ENCODE measurements at regions not wholly inside any gene's neighbourhood (a gene's known extent, or its start where the extent isn't known, plus 50 kb on each side); places are given as distances from the start of the nearest gene placed in this dataset.

DNA sequence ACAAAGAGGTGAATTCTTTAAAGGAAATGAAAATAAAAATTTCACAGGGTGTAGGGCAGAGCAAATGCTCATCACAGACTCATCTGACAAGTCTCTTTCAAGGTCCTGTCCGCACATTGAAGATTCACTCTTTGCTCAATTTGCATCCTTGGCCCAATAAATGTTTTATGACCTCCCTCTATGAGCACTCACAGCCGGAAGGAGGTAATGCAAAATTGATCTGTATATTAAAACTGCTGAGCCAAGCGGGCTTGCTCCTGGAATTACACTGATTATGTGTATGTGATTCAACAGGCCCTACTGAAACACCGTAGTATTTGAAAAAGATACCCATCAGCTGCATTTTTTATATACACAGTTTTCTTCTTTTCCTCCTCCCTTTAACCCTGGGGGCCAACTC is 246.8 kb downstream of the IZUMO3 start:
- TF ChIP-seq, protein P1, sequence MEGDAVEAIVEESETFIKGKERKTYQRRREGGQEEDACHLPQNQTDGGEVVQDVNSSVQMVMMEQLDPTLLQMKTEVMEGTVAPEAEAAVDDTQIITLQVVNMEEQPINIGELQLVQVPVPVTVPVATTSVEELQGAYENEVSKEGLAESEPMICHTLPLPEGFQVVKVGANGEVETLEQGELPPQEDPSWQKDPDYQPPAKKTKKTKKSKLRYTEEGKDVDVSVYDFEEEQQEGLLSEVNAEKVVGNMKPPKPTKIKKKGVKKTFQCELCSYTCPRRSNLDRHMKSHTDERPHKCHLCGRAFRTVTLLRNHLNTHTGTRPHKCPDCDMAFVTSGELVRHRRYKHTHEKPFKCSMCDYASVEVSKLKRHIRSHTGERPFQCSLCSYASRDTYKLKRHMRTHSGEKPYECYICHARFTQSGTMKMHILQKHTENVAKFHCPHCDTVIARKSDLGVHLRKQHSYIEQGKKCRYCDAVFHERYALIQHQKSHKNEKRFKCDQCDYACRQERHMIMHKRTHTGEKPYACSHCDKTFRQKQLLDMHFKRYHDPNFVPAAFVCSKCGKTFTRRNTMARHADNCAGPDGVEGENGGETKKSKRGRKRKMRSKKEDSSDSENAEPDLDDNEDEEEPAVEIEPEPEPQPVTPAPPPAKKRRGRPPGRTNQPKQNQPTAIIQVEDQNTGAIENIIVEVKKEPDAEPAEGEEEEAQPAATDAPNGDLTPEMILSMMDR (IDR thresholded peaks at IDR 0.05) = no peak
- TF ChIP-seq POLR2A (IDR thresholded peaks at IDR 0.05) = no peak

Measured in esophagus squamous epithelium (tissue), 4 donors.